KMS-11 (cell line): ENCODE measurements at regions not wholly inside any gene's neighbourhood (a gene's known extent, or its start where the extent isn't known, plus 50 kb on each side); places are given as distances from the start of the nearest gene placed in this dataset.

Source experiments
- H2AFZ ChIP-seq: fragments of 200-600 bp; sonication (generic); 2 replicates; pipeline ENCODE4 v1.6.1; 2016; ENCODE audit warnings: antibody characterized with exemption, mixed run types, low read depth
- H3K27ac ChIP-seq: fragments of 200-600 bp; sonication (generic); 2 replicates; pipeline ENCODE4 v1.6.1; 2016; ENCODE audit warnings: mild to moderate bottlenecking, mixed run types
- H3K27me3 ChIP-seq: fragments of 200-600 bp; sonication (generic); 2 replicates; pipeline ENCODE4 v1.6.1; 2017; ENCODE audit warnings: mild to moderate bottlenecking, low read depth, mixed run types, moderate library complexity; ENCODE audit not compliant: insufficient read depth
- H3K36me3 ChIP-seq: fragments of 200-600 bp; sonication (generic); 2 replicates; pipeline ENCODE4 v1.6.1; 2017; ENCODE audit warnings: mild to moderate bottlenecking, mixed run types; ENCODE audit not compliant: insufficient read depth
- H3K4me1 ChIP-seq: fragments of 200-600 bp; sonication (generic); 2 replicates; pipeline ENCODE4 v1.6.1; 2016; ENCODE audit warnings: mild to moderate bottlenecking, low read depth, mixed run types; ENCODE audit not compliant: poor library complexity, severe bottlenecking
- H3K4me2 ChIP-seq: fragments of 200-600 bp; sonication (generic); 2 replicates; pipeline ENCODE4 v1.7.0; 2016; ENCODE audit warnings: mild to moderate bottlenecking, mixed run types
- H3K4me3 ChIP-seq: fragments of 200-600 bp; sonication (generic); IDR thresholded peaks from 2 replicates; pipeline ENCODE4 v1.6.1; 2017; ENCODE audit warnings: low read depth, low read length, mixed read lengths; ENCODE audit not compliant: insufficient read depth
- H3K79me2 ChIP-seq: fragments of 200-600 bp; sonication (generic); 2 replicates; pipeline ENCODE4 v1.6.1; 2016; ENCODE audit warnings: low read depth, mixed run types; ENCODE audit not compliant: insufficient read depth
- H3K9ac ChIP-seq: fragments of 200-600 bp; sonication (generic); 2 replicates; pipeline ENCODE4 v1.6.1; 2016; ENCODE audit warnings: mild to moderate bottlenecking, mixed run types
- H4K20me1 ChIP-seq: fragments of 200-600 bp; sonication (generic); 2 replicates; pipeline ENCODE4 v1.6.1; 2016; ENCODE audit warnings: mild to moderate bottlenecking, mixed run types; ENCODE audit not compliant: insufficient read depth
- TF ChIP-seq, protein P1 (sequence below): fragments of 200-600 bp; sonication (generic); conservative IDR thresholded peaks from 2 replicates; pipeline ENCODE4 v1.6.1; 2017; ENCODE audit warnings: low read depth, mild to moderate bottlenecking, antibody characterized with exemption, low read length, moderate library complexity, mixed read lengths

DNA sequence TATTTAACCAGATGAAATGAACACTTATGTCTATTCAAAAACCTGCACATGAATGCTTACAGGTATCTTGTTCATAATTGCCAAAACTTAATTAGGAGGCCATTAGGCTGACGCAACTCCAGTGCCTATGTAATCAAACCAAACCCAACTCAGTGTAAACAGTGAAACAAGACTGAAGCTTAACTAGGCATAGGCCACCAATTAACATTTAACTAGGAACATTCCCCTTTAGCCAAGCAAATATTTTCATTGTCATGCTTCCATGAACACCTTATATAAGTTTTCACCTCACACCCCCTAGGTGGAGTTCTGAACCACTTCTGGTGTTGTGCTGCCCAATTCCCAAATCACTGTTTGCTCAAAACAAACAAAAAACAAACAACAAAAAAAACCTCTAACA is 686.0 kb downstream of the STPG2 start:
- H3K4me1 ChIP-seq, result no peaks in the 10 kb centered on the region
- H3K79me2 ChIP-seq, result no peaks in the 10 kb centered on the region
- no peak overlapping the region for H3K9ac ChIP-seq
- TF ChIP-seq, protein P1, sequence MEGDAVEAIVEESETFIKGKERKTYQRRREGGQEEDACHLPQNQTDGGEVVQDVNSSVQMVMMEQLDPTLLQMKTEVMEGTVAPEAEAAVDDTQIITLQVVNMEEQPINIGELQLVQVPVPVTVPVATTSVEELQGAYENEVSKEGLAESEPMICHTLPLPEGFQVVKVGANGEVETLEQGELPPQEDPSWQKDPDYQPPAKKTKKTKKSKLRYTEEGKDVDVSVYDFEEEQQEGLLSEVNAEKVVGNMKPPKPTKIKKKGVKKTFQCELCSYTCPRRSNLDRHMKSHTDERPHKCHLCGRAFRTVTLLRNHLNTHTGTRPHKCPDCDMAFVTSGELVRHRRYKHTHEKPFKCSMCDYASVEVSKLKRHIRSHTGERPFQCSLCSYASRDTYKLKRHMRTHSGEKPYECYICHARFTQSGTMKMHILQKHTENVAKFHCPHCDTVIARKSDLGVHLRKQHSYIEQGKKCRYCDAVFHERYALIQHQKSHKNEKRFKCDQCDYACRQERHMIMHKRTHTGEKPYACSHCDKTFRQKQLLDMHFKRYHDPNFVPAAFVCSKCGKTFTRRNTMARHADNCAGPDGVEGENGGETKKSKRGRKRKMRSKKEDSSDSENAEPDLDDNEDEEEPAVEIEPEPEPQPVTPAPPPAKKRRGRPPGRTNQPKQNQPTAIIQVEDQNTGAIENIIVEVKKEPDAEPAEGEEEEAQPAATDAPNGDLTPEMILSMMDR, result no peak
- H3K4me3 ChIP-seq, result no peak overlapping the region
- H3K4me2 ChIP-seq, result no peak overlapping the region
- no peak overlapping the region for H3K27ac ChIP-seq
- no peak overlapping the region for H2AFZ ChIP-seq
- H4K20me1 ChIP-seq, result no peaks in the 10 kb centered on the region
- no peaks in the 10 kb centered on the region for H3K36me3 ChIP-seq
- no peaks in the 10 kb centered on the region for H3K27me3 ChIP-seq

DNA sequence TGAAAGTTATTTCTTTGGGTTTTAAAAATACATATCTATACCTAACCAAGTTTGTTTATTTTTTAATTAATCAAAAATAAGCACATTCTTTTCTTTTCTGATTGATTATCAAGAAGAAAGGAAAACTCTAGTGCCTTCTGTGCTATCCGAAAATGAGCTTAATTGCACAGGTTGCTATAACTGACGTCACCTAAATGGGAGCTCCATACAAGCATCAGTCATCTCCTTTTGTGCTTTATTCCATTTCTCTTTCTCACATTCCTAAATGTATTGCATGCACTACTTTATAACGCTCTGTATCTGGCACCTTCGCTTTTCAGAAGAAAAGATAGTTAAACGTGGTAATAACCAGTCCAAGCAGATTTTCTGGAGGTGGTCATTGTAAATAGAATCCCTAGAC is 675.0 kb downstream of the STPG2 start:
- H3K27me3 ChIP-seq, result no peaks in the 10 kb centered on the region
- TF ChIP-seq, protein P1, result no peak
- no peaks in the 10 kb centered on the region for H3K4me1 ChIP-seq
- H3K36me3 ChIP-seq, result no peaks in the 10 kb centered on the region
- no peak overlapping the region for H3K4me3 ChIP-seq
- H3K4me2 ChIP-seq, result no peak overlapping the region
- H2AFZ ChIP-seq, result no peak overlapping the region
- no peaks in the 10 kb centered on the region for H4K20me1 ChIP-seq
- no peak overlapping the region for H3K9ac ChIP-seq
- H3K79me2 ChIP-seq, result no peaks in the 10 kb centered on the region
- no peak overlapping the region for H3K27ac ChIP-seq

DNA sequence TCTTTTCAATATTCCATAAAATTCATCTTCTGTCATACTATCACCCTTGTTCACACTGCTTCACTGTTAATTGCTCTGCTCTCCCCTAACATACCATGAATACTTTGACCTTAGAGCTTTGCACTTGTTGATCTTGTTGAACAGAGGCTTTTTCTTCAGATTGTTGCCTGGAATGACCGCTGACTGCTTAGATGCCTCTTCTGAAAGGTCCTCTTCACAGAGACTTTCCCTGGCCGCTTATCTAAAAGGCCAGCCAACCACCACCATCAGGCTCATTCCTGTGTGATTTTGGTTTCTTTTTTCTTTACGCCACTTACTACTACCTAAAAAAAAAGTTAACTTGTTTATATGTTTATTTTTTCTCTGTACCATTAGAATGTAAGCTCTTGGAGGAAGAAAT is 667.7 kb downstream of the STPG2 start:
- Histone ChIP-seq H3K4me1 (no peaks in the 10 kb centered on the region), H2AFZ (no peak overlapping the region), H3K9ac (no peak overlapping the region), H4K20me1 (no peaks in the 10 kb centered on the region), H3K36me3 (no peaks in the 10 kb centered on the region), H3K79me2 (no peaks in the 10 kb centered on the region), H3K4me2 (no peak overlapping the region), H3K27me3 (no peaks in the 10 kb centered on the region), H3K4me3 (no peak overlapping the region), H3K27ac (no peak overlapping the region)
- TF ChIP-seq, protein P1, result no peak

DNA sequence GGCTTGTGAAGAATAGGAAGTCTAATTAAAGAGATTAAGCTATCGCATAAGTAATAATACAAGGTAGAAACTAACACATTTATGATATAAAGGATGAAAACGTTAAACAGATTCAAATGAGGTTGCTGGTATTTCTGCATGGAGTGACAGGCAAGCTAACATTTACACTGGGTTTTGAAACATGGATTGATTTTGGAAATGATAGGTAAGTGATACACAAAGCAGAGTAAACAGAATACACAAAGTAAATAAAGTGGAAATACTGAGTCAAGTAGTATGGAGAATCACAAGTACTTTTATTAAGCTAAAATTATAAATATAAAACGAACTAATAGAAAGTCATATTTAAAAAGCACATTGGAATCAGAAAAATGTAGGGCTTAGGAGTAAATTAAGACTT is 665.3 kb downstream of the STPG2 start:
- Histone ChIP-seq H3K4me2 (no peak overlapping the region), H4K20me1 (no peaks in the 10 kb centered on the region), H3K27me3 (no peaks in the 10 kb centered on the region), H3K36me3 (no peaks in the 10 kb centered on the region; the same call in 1 of the 2 replicates), H2AFZ (no peak overlapping the region), H3K4me3 (no peak overlapping the region), H3K27ac (no peak overlapping the region), H3K79me2 (no peaks in the 10 kb centered on the region), H3K9ac (no peak overlapping the region), H3K4me1 (no peaks in the 10 kb centered on the region)
- TF ChIP-seq, protein P1, result no peak
